GM18909 (cell line): ENCODE measurements at regions not wholly inside any gene's neighbourhood (a gene's known extent, or its start where the extent isn't known, plus 50 kb on each side); places are given as distances from the start of the nearest gene placed in this dataset.
A peak's percentile ranks its signal among the peaks of the same experiment; 100 is the strongest.

Experiments
- ATAC-seq: cut with Tn5 transposase; IDR thresholded peaks from one replicate; pipeline ENCODE4 v1.9.1; 2021; ENCODE audit warnings: mild to moderate bottlenecking; ENCODE audit not compliant: unreplicated experiment, poor library complexity

DNA sequence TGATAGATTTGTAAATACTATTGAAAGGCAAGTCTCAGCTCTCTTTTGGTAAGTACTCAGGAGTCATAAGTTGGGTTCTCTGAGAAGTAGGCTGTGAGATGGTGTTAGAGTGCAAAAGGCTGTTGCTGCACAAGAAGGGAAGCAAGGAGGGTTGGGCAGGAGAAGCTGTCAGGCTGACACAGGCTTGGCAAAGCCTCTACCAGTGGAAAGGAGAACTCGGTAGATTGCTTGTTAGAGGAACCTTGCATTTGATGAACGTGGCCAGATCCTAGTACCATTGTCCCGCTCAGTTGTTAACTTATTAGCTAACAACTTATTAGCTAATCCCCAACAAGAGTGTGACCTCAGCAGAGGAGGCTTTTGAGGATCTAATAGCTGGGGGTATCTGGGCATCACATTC is 449.3 kb upstream of the BOD1L1 start:
- ATAC-seq, result no peak

- no peak for ATAC-seq
Observed at GRCh38 chr4:14078326-14078725, 450.8 kb upstream of the BOD1L1 start.

DNA sequence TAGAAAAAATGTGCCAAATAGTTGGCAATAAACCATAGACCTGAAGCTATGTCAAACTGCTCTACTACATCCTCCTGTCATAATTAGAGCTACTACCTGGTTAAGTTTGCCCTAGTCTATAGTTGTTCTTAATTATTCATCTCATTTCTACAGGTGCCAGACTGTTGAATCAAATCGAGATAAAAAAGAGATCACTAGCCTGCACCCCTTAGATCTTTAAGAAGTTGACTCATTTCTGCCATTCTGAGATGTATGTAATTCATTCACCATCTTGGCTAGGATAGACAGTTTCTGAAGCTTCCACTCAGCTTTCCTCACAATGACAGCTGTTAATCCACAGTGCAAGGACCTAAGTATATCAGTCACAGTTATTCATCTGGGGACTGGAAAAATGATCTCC is 452.1 kb upstream of the BOD1L1 start:
- ATAC-seq, result no peak

GRCh38 chr4:14083150-14083549 is 455.6 kb upstream of the BOD1L1 start:
- no peak for ATAC-seq

DNA sequence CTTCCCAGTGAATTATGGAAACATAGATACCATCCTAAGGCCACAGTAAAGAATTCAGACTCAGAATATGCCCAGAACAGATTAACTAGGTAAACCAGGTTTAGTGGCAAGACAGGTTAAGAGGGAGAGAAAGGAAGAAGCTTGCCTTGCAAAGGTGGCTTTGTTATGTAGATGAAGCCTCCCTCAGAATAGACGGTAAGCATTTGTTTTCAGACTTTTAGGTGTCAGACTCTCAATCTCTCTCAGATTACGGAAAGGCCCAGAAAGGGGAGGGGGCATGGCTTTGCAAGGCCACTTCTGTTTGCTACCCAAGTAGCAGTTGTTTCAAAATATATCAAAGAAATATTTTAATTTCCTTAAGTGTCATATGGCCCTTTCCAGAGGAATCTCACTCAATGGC is 457.1 kb upstream of the BOD1L1 start:
- no peak for ATAC-seq

DNA sequence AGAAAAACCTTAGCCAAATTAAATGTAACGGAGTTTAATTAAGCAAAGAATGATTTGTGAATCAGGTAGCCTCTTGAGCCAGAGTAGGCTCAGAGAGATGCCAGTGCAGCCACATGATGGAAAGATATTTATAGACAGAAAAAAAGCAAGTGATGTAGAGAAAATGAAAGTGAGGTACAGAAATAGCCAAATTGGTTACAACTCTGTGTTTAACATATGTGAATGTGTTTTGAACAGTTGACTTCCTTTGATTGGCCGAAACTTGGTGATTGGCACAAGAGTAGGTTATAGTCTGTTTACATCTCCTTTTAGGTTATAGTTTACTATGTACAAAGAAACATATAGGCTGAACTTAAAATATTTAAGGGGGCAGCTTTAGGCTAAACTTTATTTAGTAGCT is 459.9 kb upstream of the BOD1L1 start:
- peak; percentile 95 for ATAC-seq

DNA sequence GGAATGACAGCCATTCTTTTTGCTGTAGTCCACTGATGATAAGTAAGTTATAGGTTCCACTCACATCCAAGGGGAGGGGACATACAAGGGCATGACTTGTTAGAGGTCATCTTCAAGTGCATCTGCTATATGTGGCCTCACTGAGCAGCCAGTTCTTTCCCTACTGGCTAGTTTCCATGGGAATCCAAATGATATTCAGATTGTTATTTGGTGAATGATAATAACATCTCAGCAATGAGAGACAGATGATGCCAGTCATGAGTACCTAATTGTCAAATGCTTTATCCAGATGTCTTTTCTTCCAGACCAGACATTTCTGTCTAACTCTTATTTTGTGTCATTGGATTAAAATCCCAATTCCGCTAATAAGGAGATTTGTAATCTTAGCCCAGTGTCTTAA is 460.4 kb upstream of the BOD1L1 start:
- ATAC-seq, result no peak

DNA sequence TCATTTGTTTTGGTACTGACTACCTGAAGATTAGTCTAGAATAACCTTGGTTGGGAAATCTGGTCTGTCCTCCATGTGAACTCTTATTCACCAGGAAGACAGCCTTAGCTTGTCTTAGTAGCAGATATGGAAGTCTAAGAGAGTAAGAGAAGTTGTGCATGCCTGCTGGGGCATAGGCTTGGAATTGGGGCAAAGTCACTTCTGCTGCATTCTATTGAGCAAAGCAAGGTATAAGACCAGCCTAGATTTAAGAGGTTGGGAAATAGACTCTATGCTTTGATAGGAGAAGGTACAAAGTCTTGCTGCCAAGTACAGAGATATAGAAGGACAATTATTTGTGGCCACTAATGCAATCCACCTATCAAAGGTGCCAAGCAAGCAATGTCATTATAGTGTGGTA is 464.0 kb upstream of the BOD1L1 start:
- ATAC-seq, result no peak

DNA sequence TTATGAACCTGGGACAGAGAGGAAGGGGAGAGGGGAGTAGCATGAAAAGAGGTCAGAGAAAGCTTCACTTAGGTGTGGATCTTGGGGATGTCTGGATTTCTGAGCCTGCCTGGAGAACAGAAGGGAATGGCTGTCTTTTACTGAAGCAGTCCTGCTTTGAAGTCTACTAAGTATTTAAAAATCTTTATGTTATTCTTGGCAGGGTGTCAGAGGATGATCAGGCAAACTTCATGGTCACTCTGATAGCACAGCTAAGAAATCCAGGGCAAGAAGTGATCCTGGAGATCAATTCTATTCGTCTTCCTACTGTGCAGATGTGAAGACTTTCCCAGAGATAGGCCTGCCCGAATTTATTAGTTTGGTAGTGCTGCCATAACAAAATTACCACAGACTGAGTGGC is 464.4 kb upstream of the BOD1L1 start:
- no peak for ATAC-seq

DNA sequence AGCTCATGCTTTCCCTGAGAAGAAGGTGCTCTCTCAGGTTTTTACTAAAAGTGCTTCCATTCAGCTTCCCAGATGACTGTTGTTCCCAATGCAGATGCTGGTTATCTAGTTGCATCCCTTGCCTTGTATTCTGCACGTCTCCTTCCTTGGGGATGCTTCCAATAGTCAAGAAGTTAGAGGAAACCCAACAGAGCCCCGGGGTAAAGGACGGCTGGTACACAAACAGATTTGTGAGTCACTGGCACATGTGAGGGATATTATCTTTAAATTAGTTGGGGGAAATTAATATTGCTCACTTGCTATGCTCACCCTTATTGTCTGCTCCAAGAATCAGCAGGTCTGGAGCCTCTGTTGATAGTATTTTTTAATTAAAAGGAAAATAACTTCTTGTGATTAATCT is 465.2 kb upstream of the BOD1L1 start:
- ATAC-seq, result no peak

DNA sequence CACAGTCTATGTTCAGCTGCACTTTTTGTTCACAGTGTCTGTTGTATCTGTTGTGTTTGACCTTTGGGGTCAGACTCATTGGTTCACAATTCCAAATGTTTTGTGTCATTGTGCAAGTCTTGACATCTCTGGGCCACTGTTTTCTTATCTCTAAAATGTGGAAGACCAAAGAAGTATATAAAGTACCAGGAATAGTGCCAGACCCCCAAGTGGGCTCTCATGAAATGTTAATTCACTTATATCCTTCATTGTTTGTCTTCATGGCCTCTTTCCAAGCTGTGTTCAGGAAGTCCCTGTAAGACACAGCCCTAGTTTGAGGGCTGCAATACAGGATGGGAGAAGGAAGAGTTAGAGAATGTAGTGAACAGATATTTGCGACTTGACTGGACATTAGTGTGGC is 468.3 kb upstream of the BOD1L1 start:
- ATAC-seq, result no peak

DNA sequence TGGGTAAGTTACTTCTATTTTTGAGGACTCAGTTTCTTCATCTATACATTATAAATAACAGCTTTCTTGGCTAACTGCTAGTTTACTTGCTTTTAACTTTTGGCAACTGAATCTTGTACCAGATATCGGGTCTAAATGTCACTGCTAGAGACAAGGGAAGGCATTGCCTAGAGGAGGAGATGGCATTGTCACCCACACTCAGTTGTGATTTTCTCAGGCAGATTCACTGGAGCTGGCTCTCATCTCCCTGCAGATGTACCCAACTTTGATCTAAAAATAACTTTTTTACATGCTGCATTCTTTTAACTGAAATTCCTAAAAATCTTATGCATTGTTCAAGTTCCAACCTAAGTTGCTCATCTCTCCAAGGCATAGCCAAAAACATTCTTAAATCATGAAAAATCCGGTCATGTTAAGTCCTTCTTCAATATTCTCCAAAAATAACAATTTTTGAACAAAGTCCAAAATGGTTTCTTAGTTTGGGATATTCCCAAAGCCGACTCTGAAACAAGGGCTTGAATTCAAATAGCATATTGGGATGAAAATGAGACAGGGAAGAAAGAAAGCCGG is 469.0 kb upstream of the BOD1L1 start:
- ATAC-seq, result no peak

- ATAC-seq, result no peak
Observed at GRCh38 chr4:14100349-14100748, 472.8 kb upstream of the BOD1L1 start.

- no peak for ATAC-seq
Observed at GRCh38 chr4:14110407-14110806, 482.9 kb upstream of the BOD1L1 start.

GRCh38 chr4:14111730-14112181 is 484.2 kb upstream of the BOD1L1 start:
- no peak for ATAC-seq

GRCh38 chr4:14115106-14115505 is 487.6 kb upstream of the BOD1L1 start:
- no peak for ATAC-seq

DNA sequence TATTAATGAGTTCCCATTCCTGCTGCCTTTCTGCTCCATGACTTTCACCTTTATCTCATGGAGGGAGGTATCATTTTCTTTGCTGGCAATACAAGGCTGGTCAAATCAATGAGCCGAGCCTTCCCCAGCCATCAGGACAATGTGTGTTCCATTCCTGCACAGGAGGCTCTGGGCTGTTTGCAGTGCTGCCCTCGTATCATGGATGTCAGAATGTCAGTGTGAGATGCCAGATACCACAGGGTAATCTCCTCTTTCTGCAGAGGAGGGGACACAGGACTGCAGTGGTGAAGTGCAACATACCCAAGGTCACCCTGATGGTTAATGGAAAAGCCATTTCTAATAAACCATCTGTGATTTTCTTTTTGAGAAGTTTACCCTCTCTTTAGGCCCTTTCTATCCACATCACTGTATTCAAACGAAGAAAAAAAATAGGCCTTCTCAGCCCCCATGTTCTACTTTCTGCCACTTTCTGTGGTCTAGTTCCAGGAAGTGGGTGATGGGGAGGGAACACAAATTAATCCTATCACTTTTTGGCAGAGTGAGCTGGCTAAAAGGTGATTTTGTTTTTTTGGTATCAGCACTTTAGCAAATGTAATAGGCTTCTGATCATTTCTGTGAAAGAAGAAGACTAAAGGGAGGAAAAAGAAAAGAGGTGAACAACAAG is 490.2 kb upstream of the BOD1L1 start:
- peak; percentile 61 for ATAC-seq

DNA sequence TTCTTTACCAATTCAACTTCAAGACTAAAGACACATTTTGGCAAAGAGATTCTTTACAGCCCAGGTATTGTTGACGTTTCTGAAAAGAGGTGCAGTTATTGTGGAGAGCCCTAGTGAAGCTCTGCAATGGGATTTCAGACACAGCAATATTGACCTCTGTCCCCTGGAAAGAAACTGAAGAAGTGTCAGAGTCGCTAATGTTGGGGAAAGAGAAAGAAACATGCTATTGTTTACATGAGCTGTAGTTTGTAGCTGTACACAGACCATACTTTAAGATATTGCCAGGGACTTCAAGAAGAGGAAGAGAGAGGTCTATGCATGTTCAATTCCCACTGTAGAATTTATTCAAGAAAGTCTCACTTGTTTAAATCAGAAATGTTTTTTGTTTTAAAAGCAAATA is 497.3 kb upstream of the BOD1L1 start:
- no peak for ATAC-seq

- peak; percentile 89 for ATAC-seq
Observed at GRCh38 chr4:14125375-14126129, 498.0 kb upstream of the BOD1L1 start.

DNA sequence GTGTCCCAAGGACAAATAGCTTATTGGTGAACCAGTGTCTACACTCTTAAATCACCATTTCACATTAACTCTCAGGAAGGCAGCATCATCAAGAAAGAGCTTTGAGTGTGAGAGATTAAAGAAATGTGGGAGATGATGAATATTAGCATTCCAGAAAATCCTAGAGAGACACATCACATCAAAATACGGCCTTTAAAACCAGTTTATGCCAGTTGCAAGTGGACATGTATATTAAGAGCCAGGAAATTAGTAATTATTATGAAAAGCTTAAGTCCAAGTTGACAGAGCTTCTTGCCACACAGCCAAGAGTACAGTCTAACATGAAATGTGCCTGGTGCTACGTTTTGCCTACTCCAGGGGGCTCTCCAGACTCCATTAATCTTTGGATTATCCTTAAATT is 503.0 kb upstream of the BOD1L1 start:
- no peak for ATAC-seq

GRCh38 chr4:14131335-14131734 is 503.8 kb upstream of the BOD1L1 start:
- ATAC-seq, result no peak

DNA sequence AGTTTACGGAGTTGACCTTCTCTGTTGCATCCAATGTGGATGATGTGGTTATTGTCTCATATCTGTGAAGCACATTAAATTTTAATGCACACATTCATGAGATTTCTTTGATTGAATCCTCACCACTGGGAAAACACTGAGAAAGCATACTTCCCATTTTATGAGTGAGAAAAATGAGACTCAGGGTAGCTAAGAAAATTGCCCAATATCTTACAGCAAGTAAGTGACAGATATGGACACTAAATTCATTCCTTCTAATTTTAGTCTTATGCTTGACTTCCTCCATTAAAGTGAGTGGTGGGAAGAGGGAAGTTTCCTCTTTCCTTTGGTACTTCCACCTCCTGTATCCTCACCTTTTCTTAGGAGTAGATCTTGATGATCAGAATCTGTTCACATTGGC is 504.8 kb upstream of the BOD1L1 start:
- no peak for ATAC-seq
